ENCODE measurements at regions not wholly inside any gene's neighbourhood (a gene's known extent, or its start where the extent isn't known, plus 50 kb on each side); places are given as distances from the start of the nearest gene placed in this dataset.

DNA sequence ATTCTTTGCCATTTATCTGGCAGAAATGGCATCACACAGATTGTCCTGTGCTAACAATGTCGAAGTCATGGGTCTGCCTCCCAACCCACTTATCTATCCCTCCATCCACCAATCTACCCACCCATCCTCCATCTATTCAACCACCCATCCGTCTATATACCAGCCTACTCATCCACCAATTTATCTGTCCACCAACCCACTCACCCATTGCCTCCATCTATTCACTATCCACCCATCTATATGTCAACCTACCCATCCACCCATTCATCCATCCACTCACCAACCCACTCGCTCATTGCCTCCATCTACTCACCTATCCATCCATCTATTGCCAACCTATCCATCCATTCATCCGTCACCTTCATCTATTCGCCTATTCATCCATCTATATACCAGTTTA lies 521.2 kb downstream of the SHQ1 start:
- H3K36me3 ChIP-seq (replicated peaks in 1 of 2; ENCODE audit: control insufficient read depth in 1 of 2, insufficient read depth in 2 of 2, low read length in 2 of 2), result no peaks in the 10 kb centered on the region
- no peaks in the 10 kb centered on the region for H3K79me2 ChIP-seq (ENCODE audit: insufficient read depth, low read length)
- H3K9ac ChIP-seq (ENCODE audit: insufficient read depth, low read length, poor library complexity, severe bottlenecking), result no peak overlapping the region
- DNase-seq, result no peak
- Mint-ChIP-seq H3K27me3 (ENCODE audit: low read depth in 3 of 3) (peaks cover 14 to 19% (median 16%) of the 10 kb centered on the region in 3 donors), H3K4me3 (no peak overlapping the region), H3K4me1 (peaks cover 3% of the 10 kb centered on the region), H3K9me3 (peaks cover 0 to 3% (median 0%) of the 10 kb centered on the region in 7 donors), H3K36me3 (no peaks in the 10 kb centered on the region), H3K27ac (no peak overlapping the region)
- intact Hi-C loops (cut with micrococcal nuclease), result no loop called here
- no peak overlapping the region for H2AFZ ChIP-seq (ENCODE audit: insufficient read depth, low read depth, low read length, poor library complexity, severe bottlenecking)
- 91% methylated on average over 5 of the region's 5 CpGs for WGBS (ENCODE audit: insufficient coverage)
- peaks cover 0 to 15% of the 10 kb centered on the region in 2 donors for H3K27me3 ChIP-seq (ENCODE audit: control insufficient read depth in 2 of 2, insufficient read depth in 2 of 2, low read length in 2 of 2)
- no peaks in the 10 kb centered on the region for H4K20me1 ChIP-seq (ENCODE audit: insufficient read depth, low read length)
- H3K9me3 ChIP-seq (replicated peaks in 1 of 2; ENCODE audit: control insufficient read depth in 1 of 2, insufficient read depth in 1 of 2, low read length in 2 of 2), result no peaks in the 10 kb centered on the region
- H3K4me1 ChIP-seq (ENCODE audit: control insufficient read depth in 1 of 2, insufficient read depth in 2 of 2, low read length in 2 of 2), result no peaks in the 10 kb centered on the region
- no peak overlapping the region for H3K27ac ChIP-seq (ENCODE audit: low read depth in 1 of 2, low read length in 2 of 2)
- no peak overlapping the region for H3K4me3 ChIP-seq (replicated peaks in 1 of 3; ENCODE audit: low read depth in 2 of 3, low read length in 3 of 3)
- H3K4me2 ChIP-seq (replicated peaks; ENCODE audit: extremely low read depth, low read length, poor library complexity, severe bottlenecking), result no peak overlapping the region
- TF ChIP-seq, protein P1, sequence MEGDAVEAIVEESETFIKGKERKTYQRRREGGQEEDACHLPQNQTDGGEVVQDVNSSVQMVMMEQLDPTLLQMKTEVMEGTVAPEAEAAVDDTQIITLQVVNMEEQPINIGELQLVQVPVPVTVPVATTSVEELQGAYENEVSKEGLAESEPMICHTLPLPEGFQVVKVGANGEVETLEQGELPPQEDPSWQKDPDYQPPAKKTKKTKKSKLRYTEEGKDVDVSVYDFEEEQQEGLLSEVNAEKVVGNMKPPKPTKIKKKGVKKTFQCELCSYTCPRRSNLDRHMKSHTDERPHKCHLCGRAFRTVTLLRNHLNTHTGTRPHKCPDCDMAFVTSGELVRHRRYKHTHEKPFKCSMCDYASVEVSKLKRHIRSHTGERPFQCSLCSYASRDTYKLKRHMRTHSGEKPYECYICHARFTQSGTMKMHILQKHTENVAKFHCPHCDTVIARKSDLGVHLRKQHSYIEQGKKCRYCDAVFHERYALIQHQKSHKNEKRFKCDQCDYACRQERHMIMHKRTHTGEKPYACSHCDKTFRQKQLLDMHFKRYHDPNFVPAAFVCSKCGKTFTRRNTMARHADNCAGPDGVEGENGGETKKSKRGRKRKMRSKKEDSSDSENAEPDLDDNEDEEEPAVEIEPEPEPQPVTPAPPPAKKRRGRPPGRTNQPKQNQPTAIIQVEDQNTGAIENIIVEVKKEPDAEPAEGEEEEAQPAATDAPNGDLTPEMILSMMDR (IDR thresholded peaks at IDR 0.05), result no peak

DNA sequence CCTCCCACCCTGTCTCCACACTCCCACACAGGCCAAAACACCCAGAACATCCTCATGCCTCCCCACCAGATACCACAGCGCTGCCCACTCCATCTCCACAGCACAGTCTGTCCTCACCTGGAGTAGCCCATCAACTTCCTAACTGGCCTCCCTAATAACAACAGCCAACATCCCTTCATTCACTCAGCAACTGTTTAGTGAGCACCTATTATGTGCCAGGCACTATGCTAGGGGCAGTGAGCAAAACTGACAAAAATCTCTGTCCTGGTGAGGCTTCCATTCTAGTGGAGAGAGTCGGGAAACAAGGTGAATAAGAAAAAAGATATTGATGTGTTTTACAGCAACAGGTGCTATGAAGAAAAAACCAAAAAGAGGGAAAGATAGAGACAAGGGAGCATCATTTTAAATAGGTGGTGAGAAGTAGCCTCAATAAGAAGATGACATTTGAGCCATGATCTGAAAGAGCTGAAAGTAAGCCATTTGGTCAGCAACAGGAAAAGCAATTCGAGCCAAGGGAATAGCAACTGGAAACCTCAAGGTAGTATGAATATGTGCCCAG lies 523.9 kb downstream of the SHQ1 start:
- intact Hi-C loops (cut with micrococcal nuclease), result no loop called here
- Mint-ChIP-seq H3K9me3 (peaks cover 0 to 3% (median 0%) of the 10 kb centered on the region in 7 donors), H3K36me3 (no peaks in the 10 kb centered on the region), H3K27ac (no peak overlapping the region), H3K4me1 (peaks cover under 1% of the 10 kb centered on the region), H3K27me3 (ENCODE audit: low read depth in 3 of 3) (peaks cover 10 to 14% (median 12%) of the 10 kb centered on the region in 3 donors), H3K4me3 (no peak overlapping the region)
- DNase-seq, result no peak
- peaks cover 0 to 8% of the 10 kb centered on the region in 2 donors for H3K27me3 ChIP-seq (ENCODE audit: control insufficient read depth in 2 of 2, insufficient read depth in 2 of 2, low read length in 2 of 2)
- no peaks in the 10 kb centered on the region for H4K20me1 ChIP-seq (ENCODE audit: insufficient read depth, low read length)
- H3K4me2 ChIP-seq (replicated peaks; ENCODE audit: extremely low read depth, low read length, poor library complexity, severe bottlenecking), result no peak overlapping the region
- H3K4me3 ChIP-seq (replicated peaks in 1 of 3; ENCODE audit: low read depth in 2 of 3, low read length in 3 of 3), result no peak overlapping the region
- H3K9me3 ChIP-seq (replicated peaks in 1 of 2; ENCODE audit: control insufficient read depth in 1 of 2, insufficient read depth in 1 of 2, low read length in 2 of 2), result no peaks in the 10 kb centered on the region
- H2AFZ ChIP-seq (ENCODE audit: insufficient read depth, low read depth, low read length, poor library complexity, severe bottlenecking), result no peak overlapping the region
- 90% methylated on average over 3 of the region's 3 CpGs for WGBS (ENCODE audit: insufficient coverage)
- H3K79me2 ChIP-seq (ENCODE audit: insufficient read depth, low read length), result no peaks in the 10 kb centered on the region
- H3K9ac ChIP-seq (ENCODE audit: insufficient read depth, low read length, poor library complexity, severe bottlenecking), result no peak overlapping the region
- TF ChIP-seq, protein P1 (IDR thresholded peaks at IDR 0.05), result no peak
- H3K27ac ChIP-seq (ENCODE audit: low read depth in 1 of 2, low read length in 2 of 2), result no peak overlapping the region
- no peaks in the 10 kb centered on the region for H3K4me1 ChIP-seq (ENCODE audit: control insufficient read depth in 1 of 2, insufficient read depth in 2 of 2, low read length in 2 of 2)
- no peaks in the 10 kb centered on the region for H3K36me3 ChIP-seq (replicated peaks in 1 of 2; ENCODE audit: control insufficient read depth in 1 of 2, insufficient read depth in 2 of 2, low read length in 2 of 2)
